HG03575 (cell line): ENCODE measurements at regions not wholly inside any gene's neighbourhood (a gene's known extent, or its start where the extent isn't known, plus 50 kb on each side); places are given as distances from the start of the nearest gene placed in this dataset.
"Not testable (repeated sequence)": the region's sequence is repeated elsewhere in the genome, so short reads cannot be mapped to it uniquely, and the experiment has no call there.

Experiments
- ATAC-seq: cut with Tn5 transposase; IDR thresholded peaks from one replicate; pipeline ENCODE4 v1.9.1; 2021; ENCODE audit not compliant: unreplicated experiment, insufficient number of reproducible peaks, low FRiP score; ENCODE audit errors: extremely low read depth

DNA sequence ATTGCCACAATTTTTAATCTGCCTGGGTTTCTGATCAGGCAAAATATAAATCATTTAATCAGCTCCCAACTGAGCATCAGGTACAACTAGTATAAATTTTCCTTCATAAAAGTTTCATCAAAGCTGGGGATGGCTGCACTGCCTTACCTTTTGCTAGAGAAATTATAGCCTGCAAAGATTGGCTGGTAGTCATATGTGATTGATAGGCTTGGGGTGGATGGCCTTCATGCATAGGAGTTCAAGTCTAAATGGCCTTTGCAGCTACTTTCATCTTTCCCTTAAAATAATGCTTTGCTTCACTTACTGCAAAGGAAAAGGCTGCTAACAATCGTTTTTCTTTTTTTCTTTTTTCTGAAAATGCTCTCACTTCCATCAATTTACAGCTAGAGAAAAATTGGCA, 739.7 kb downstream of the CENPC start:
- no peak for ATAC-seq

DNA sequence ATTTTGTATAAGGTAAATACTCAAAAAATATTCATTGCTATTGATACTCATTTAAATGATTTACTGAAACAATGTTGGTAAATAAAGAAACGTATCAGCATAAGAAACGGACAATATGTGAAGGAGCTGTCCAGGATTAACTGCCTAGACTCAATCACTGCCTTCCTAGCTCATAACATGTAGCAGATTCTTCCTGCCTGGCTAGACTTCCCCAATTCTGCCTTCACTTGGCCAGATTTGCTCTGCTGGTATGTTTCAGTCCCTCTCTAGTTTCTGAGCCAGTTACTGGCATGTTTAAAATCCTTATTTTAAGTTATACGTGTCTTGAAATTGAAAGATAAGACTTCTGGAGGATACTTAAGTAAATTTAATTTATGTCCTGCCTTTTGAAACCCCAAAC, 740.3 kb downstream of the CENPC start:
- ATAC-seq = no peak

DNA sequence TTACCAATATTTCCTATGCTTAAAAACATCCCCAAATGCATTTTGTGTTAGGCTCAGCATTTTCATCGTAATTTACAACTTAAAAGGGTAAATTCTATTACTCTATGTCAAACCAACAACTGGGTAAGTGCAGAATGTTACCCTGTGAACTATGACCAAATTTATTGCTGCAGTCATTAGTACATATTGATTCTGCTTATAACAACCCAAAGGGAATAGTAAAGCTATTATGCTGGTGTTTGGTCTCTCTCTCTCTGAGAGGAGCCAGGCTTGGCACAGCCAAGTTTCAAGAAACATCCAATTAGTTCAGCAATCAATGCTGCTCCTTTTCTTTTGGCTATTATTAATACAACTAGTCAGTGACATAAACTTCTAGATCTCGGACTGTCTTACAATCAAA, 747.7 kb downstream of the CENPC start:
- no peak for ATAC-seq

DNA sequence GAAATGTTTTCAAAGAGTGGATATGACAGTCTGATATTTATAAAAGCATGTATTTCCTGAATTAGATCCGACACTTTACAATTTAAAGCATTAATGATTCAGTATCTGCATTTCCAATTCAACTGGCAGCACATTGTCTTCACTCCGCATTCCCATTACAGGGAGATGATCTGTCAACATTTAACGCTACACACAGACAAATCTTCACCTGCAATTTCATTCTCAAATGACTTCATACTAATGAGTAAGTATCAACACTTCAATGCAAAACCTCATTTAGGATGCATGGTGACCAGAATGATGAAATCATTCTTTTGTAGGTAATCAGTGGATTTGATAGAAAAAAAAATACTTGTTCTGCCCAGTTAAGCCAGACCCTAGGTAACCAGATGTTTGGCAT, 749.6 kb downstream of the CENPC start:
- no peak for ATAC-seq

DNA sequence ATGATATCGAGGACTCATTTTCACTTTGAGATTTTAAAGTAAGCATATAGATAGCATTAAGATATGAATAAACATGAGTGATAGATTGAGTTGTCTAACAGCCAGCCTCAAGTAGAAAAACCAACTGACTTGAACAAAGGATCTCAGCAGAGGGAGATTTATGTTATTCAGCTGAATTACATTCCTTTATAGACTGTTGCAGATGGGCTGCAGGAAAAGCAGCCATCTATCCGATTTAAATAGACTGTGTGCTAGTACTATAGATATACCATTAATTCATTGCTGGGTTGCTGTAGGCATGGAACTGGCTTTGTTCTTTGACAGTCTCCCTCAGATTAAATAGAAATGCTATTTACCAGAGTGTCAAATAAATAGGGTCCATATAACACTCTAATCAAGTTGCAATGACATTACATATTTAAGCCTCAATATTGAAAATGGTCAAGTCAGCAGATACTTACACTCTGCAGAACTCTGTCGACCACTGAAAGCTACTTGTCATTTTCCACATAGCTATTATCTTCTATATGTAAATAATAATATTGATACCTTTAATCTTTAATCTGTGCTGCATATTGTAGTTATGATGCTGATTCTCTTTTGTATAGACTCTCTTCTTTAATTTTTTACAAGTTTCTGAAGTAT, 750.8 kb downstream of the CENPC start:
- no peak for ATAC-seq

DNA sequence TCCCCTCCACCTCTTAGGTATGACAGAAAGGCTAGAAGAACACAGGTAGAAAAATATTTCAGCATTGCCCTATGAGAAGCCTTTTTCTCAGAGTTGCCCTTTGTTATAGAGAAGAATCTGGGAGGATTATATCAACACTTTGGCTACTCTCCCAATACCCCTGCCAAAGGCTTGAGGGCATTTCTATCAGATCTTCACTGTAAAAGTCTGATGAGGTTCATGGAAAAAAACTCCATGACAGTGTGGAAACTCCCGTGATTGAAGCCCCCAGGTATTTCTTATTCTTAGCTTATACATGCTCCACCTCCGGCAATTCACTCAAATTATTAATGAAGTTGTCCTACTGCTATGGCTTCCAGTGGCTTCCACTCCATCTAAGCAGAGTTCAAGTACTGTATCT, 753.6 kb downstream of the CENPC start:
- no peak for ATAC-seq

DNA sequence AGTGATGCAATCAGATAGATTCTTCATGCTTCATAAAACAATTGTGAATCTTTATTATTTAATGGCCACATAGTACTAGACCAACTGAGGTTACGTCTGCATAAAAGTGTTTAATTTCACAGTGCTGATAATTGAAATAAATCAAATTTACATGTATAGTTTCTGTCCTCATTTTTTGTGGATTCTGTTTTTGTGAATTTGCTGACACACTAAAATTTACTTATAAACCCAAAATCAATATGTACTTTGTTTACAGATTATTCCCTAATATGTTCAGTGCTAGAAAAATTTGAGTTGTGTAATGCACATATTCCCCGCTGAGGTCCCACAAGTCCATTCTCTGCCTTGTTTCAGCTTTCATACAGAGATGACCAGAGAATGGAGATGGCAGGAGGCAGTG, 759.8 kb downstream of the CENPC start:
- ATAC-seq = no peak

DNA sequence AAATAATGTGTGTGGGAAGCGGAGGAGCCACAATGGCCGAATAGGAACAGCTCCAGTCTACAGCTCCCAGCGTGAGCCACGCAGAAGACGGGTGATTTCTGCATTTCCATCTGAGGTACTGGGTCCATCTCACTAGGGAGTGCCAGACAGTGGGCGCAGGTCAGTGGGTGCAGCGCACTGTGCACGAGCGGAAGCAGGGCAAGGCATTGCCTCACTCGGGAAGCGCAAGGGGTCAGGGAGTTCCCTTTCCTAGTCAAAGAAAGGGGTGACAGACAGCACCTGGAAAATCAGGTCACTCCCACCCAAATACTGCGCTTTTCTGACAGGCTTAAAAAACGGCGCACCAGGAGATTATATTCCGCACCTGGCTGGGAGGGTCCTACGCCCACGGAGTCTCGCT, 762.6 kb downstream of the CENPC start:
- not testable (repeated sequence) for ATAC-seq

DNA sequence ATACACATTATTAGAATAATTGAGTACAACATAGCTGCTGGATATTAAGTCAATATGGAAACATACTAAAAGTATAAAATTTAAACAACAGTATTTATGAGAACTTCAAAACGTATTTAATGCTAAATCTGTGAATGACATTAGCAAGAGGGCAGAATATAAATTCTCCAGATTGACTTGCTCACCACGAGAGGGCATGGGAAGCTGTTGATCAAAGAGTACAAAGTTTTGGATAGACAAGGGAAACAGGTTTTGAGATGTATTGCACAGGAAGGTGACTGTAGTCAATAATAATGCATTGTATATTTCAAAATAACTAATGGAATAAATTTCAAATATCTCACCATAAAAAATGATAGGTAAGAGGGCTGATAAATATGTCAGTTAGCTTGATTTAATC, 768.2 kb downstream of the CENPC start:
- ATAC-seq = no peak

DNA sequence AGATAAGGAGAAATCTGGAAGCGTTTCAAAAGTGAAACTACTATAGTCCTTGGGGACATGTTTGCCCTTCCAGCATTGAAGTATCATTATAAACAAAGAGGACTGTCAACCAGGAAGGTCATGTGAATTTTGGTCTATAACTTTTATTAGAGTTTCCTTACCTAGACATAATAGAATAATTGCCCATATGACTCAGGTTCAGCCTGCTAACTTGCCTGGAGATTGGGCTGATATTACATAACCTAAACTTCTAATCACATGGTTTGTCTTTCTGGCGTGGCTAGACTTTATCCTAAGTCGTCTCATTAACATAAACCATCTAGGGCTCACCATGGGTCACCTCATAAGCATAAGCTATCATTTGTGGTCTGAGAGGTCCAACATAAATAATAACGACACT, 775.9 kb downstream of the CENPC start:
- no peak for ATAC-seq

DNA sequence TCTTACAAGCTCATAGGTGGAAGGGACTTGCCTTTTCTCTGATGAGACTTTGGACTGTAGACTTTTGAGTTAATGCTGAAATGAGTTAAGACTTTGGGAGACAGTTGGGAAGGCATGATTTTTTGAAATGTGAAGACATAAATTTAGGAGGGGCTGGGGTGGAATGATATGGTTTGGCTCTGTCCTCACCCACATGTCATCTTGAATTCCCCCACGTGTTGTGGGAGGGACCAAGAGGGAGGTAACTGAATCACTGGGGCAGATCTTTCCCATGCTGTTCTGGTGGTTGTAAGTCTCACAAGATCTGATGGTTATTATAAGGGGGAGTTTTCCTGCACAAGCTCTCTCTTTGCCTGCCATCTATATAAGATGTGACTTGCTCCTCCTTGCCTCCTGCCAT, 777.9 kb downstream of the CENPC start:
- ATAC-seq = no peak

DNA sequence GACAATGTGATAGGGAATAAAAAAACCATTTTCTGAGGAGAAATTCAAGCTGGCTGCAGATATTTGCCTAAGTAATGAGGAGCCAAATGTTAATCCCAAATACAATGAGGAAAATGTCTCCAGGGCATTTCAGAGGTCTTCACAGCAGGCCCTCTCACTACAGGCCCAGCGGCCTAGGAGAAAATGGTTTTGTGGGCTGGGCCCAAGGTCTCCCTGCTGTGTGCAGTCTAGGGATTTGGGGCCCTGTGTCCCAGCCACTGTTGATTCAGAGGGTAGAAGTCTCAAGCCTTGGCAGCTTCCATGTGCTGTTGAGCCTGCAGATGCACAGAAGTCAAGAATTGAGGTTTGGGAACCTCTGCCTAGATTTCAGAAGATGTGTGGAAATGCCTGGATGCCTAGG, 778.7 kb downstream of the CENPC start:
- no peak for ATAC-seq

DNA sequence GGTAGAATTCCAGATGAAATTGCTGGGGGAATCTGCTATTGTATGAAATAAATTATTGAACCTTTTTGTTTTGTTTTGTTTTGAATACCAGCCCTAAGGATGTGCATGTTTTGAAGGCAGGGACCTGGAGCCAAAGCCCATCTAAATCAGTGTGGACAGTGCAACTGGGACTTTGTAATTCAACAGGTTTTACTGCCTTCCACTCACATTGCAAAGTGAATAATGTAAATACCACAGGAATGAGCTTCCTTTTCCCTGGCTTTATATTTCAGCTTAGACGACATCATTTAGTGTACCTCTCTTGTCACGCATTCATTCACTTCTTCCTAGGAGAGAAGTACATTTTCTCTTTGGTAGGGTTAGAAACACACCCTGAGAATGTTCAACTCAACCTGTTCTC, 795.0 kb downstream of the CENPC start:
- no peak for ATAC-seq

DNA sequence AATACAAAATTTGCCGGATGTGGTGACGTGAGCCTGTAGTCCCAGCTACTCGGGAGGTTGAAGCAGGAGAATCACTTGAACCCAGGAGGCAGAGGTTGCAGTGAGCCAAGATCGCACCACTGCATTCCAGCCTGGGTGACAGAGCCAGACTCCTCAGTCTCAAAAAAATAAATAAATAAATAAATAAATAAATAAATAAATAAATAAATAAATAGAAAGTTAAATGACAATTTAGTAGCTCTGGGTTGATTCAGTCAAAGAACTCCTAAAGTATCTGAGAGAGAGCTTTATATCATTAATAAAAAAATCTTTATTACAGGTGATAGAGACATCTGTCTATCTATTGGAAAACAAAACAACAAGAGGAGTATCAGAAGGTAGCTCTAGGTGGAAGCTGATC, 798.4 kb downstream of the CENPC start:
- not testable (repeated sequence) for ATAC-seq

DNA sequence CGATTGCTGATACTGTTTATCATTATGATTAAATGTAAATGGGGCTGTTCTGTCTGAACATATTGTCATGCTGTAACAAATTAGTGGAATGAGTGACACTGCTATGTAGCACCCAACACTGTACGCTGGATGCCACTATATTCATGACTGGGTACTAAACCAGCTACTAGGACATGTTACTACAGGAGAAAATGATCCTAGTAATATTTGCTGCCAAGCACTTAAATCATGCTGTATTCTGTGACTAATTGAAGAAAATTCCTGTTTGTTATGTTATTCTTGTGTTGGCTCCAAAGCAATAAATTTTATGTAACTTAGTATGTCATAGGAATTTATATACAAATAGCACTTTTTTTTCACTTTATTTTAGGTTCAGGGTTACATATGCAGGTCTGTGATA, 804.2 kb downstream of the CENPC start:
- ATAC-seq = no peak

DNA sequence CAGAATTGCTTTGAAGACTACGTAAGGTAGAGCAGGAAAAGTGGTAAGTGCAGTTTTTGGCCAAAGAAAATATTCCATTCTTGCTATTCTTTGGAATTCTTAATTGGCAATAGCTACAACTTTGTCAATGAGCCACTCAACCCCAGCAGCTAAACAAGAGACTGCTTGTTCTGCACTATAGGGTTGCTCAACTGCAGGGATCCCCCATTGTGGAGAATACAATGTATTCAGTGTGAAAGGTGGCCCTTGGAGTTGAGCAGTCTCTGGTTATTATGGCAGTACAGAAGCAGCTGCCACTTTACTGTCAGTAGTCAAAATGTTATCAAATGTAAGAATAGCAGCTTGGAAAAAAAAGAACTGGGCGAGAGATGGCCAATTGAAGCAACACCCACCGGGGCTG, 808.7 kb downstream of the CENPC start:
- no peak for ATAC-seq

DNA sequence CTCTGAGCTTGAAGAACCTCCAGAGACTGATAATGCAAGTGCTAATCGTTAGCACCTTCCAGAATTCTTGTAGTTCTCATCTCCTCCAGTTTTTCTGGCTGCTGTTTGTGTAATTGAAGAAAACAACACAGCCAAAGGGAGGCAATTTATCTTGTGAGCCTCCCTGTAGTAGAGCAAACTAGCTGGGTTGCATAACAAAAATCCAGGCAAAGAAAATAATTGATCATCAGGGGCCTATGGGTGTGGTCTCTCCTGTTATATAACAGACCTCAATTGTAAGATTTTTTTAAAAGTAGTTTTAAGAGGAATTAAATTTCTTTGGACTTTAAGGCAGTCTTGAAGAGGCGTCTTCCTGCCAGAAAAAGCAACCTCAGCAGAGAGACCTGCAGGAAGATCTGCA, 817.0 kb downstream of the CENPC start:
- ATAC-seq = no peak

DNA sequence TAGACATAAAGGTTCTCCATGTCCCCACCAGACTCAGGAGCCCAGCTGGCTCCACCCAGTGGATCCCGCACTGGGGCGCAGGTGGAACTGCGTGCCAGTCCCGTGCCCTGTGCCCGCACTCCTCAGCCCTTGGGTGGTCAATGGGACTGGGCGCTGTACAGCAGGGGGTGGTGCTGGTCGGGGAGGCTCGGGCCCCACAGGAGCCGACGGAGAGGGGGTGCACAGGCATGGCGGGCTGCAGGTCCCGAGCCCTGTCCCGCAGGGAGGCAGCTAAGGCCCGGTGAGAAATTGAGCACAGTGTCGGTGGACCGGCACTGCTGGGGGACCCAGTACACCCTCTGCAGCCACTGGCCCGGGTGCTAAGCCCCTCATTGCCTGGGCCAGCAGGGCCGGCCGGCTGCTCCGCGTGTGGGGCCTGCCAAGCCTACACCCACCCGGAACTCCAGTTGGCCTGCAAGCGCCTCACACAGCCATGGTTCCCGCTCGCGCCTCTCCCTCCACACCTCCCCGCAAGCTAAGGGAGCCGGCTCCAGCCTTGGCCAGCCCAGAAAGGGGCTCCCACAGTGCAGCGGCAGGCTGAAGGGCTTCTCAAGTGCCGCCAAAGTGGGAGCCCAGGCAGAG, 832.9 kb downstream of the CENPC start:
- not testable (repeated sequence) for ATAC-seq

DNA sequence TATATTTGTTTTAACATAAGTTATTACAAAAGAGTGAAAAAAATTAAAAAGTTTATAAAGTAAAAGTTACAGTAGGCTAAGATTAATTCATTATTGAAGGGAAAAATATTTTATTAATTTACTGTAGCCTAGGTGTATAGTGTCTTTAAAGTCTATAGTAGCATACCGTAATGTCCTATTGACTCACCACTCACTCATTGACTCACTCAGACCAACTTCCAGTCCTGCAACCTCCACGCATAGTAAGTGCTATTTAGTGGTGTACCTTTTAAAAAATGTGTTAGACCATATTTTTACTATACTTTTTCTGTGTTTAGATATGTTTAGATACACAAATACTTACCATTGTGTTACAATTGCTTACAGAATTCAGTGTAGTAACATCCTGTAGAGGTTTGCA, 841.1 kb downstream of the CENPC start:
- ATAC-seq = no peak

DNA sequence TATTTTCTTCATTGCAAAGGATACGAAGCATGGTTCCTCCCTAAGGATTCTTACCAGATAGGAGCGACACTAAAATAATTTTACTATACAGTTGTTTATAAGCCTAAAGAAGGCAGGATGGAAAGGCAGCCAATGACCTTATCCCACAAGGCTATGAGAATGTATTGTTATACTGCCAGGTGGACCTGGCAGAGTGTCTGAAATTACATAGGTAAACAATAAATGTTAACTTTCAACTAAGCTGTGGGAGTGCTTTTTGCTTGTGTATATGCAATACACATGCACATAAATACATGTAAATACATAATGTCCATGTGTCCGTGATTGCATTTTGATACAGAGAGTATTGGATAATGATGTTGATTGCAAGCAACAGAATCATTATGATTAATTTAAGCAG, 850.6 kb downstream of the CENPC start:
- no peak for ATAC-seq

DNA sequence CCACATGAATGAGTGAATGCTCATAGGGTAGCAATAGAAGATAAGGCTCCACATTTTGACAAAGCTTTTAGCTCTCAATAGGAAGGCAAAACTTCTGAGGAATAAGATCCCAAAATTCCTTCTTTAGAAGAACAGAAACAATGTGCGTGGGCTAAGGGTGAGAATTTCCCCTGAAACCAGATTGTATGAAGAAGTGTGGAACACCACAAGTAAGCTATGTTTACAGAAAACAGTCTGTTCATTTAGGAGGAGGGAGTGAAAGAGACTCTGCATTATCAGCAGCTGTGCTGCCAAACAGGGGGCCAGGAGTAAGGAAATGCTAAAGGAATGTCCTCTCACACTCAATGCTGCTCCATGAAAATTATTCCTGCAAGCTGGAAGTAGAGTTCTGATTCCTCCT, 851.6 kb downstream of the CENPC start:
- ATAC-seq = no peak
